Activated naive CD8-positive, alpha-beta T cell treated with anti-CD3 and anti-CD28 coated beads, Interleukin-2, amount 50 U/mL, for 24 hours (primary cell): ENCODE measurements at regions not wholly inside any gene's neighbourhood (a gene's known extent, or its start where the extent isn't known, plus 50 kb on each side); places are given as distances from the start of the nearest gene placed in this dataset.
"Not testable (repeated sequence)": the region's sequence is repeated elsewhere in the genome, so short reads cannot be mapped to it uniquely, and the experiment has no call there.

Experiments used
- ATAC-seq: fragments of 150-1000 bp; cut with Tn5 transposase; one replicate; pipeline ENCODE4 v1.10.0; 2021
- DNase-seq: peaks from one replicate; pipeline ENCODE4 v3.0.0; 2021
- H3K27ac Mint-ChIP-seq: one replicate; pipeline ENCODE4 v1.8.0; 2021; ENCODE audit warnings: mild to moderate bottlenecking, mixed read lengths
- H3K27me3 Mint-ChIP-seq: one replicate; pipeline ENCODE4 v1.8.0; 2021; ENCODE audit warnings: mixed read lengths
- H3K36me3 Mint-ChIP-seq: one replicate; pipeline ENCODE4 v1.8.0; 2021; ENCODE audit warnings: low read depth, mixed read lengths
- H3K4me1 Mint-ChIP-seq: one replicate; pipeline ENCODE4 v1.8.0; 2021; ENCODE audit warnings: mixed read lengths
- H3K4me3 Mint-ChIP-seq: one replicate; pipeline ENCODE4 v1.8.0; 2021; ENCODE audit warnings: mild to moderate bottlenecking, moderate library complexity, mixed read lengths
- H3K9me3 Mint-ChIP-seq: one replicate; pipeline ENCODE4 v1.8.0; 2021; ENCODE audit warnings: mixed read lengths

DNA sequence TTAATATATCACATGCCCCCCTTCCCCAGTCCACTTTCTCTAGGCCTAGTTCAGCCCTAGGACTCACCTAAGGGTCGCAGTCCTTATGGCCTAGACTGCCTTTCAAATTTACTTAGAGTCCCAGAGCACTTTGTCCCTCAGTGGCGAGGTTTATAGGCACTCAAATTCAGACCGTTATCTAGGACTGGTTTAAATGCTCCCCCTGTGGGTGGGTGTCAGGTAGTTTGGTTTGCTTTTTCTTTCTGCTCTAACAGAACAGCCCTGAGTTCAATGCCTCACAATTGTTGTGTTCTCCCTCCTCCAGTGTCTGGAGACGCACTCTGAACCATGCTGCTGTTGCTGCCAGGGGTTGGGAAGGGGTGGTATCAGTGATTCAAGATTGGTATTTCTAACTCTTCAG is 317.1 kb downstream of the MAT2B start:
- Mint-ChIP-seq H3K36me3 (no peaks in the 10 kb centered on the region), H3K27me3 (no peaks in the 10 kb centered on the region), H3K4me3 (no peak overlapping the region), H3K9me3 (peaks cover 20% of the 10 kb centered on the region), H3K4me1 (no peaks in the 10 kb centered on the region), H3K27ac (no peak overlapping the region)
- ATAC-seq (no peak), DNase-seq (no peak)

DNA sequence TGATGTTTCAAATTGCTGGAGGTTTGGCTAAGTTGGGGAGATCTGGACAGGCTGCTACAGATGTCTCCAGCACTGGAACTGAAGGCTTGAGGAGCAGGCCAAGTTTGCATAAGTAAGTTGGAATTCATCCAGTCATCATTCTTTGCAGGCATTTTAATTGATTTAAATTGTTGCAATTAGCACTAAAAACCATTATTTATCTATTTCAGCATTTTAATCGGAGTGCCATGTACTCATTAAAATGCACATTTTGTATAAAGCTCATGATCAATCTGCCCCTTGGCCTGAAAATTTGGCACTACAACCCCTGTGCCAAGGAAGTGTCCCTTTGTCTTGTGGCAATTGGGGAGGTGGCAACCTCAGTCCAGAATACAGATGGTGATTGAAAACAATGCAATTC is 320.2 kb downstream of the MAT2B start:
- no peak for DNase-seq
- H3K27ac Mint-ChIP-seq: no peak overlapping the region
- no peaks in the 10 kb centered on the region for H3K36me3 Mint-ChIP-seq
- H3K4me3 Mint-ChIP-seq: no peak overlapping the region
- H3K27me3 Mint-ChIP-seq: no peaks in the 10 kb centered on the region
- no peaks in the 10 kb centered on the region for H3K4me1 Mint-ChIP-seq
- peaks cover 10% of the 10 kb centered on the region for H3K9me3 Mint-ChIP-seq
- ATAC-seq: no peak

DNA sequence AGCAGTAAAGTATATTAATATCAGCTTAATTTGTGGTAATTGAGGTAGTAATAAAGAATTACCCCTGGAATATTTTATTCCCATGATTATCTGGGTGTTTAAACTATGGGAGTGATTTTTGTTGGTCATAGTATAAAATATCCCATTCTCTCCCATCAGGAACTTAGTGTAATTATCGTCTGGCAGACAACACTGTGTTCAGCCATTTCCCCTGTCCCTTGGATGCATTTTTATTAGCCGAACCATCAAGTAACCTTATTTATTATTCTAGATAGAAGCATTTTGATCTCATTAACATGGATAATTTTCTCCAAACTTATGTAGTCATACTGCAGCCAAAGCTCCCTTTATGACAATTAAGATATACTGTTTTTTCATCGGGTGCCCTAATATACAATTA is 320.8 kb downstream of the MAT2B start:
- H3K4me3 Mint-ChIP-seq: no peak overlapping the region
- H3K4me1 Mint-ChIP-seq: no peaks in the 10 kb centered on the region
- H3K27ac Mint-ChIP-seq: no peak overlapping the region
- no peaks in the 10 kb centered on the region for H3K27me3 Mint-ChIP-seq
- ATAC-seq: no peak
- DNase-seq: no peak
- H3K36me3 Mint-ChIP-seq: no peaks in the 10 kb centered on the region
- H3K9me3 Mint-ChIP-seq: peaks cover 4% of the 10 kb centered on the region

DNA sequence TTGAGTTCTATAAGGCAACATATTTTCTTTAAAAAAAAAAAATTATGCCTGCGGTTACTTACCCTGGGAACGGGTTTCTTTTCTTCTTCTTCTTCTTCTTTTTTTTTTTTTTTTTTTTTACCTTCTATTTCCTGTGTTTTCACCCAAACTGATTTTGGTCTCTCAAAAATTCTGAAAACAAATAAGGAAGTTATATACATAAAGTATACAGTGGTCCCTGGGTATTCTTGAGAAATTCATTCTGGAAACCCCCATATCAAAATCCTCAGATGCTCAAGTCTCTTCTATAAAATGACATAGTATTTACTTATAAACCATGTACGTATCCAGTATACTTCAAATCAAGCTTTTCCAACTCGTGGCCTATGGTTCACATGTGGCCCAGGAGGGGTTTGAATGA is 326.7 kb downstream of the MAT2B start:
- no peak overlapping the region for H3K4me3 Mint-ChIP-seq
- H3K27me3 Mint-ChIP-seq: no peaks in the 10 kb centered on the region
- DNase-seq (no peak), ATAC-seq (no peak)
- H3K9me3 Mint-ChIP-seq: peaks cover 3% of the 10 kb centered on the region
- H3K36me3 Mint-ChIP-seq: no peaks in the 10 kb centered on the region
- H3K4me1 Mint-ChIP-seq: no peaks in the 10 kb centered on the region
- H3K27ac Mint-ChIP-seq: no peak overlapping the region

DNA sequence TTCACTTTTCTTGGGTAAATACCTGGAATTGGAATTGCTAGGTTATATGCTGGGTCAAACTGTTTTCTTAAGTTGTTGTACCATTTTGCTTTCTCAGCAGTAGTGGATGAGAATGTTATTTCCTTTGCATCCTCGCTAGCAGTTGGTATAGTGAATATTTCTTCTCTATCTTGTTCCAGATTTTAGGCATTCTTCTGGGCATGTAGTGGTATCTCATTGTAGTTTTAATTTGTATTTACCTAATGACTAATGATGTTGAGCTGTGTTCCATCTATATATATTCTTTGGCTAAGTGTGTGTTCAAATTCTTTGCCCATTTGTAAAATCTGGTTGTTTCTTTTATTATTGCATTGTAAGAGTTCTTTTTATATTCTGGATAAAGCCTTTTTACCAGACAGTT is 333.3 kb downstream of the MAT2B start:
- H3K4me3 Mint-ChIP-seq: no peak overlapping the region
- no peak for ATAC-seq

DNA sequence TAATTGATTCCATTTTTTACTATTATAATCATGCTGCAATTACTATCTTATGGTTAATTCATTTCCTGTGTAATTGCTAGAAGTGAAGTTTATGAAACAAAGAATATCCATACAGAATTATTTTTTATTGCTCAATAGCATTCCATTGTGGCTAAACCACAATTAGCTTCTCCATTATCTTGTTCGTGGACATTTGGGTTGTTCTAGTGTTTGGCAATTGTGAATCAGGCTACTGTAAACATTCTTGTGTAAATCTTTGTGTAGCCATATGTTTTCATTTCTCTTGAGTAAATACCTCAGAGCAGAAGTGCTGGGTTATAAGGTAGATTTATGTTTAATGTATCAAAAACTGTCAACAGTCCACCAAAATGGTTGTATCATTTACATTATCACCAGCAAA is 341.1 kb downstream of the MAT2B start:
- no peak for DNase-seq
- Mint-ChIP-seq H3K27ac (no peak overlapping the region), H3K27me3 (no peaks in the 10 kb centered on the region), H3K4me3 (no peak overlapping the region), H3K36me3 (no peaks in the 10 kb centered on the region), H3K9me3 (peaks cover 3% of the 10 kb centered on the region), H3K4me1 (no peaks in the 10 kb centered on the region)
- ATAC-seq: no peak

More for the DNA sequence above, 333.3 kb downstream of the MAT2B start:
- H3K27me3 Mint-ChIP-seq: no peaks in the 10 kb centered on the region
- DNase-seq: no peak
- no peaks in the 10 kb centered on the region for H3K4me1 Mint-ChIP-seq
- H3K9me3 Mint-ChIP-seq: no peaks in the 10 kb centered on the region
- no peaks in the 10 kb centered on the region for H3K36me3 Mint-ChIP-seq
- H3K27ac Mint-ChIP-seq: no peak overlapping the region

DNA sequence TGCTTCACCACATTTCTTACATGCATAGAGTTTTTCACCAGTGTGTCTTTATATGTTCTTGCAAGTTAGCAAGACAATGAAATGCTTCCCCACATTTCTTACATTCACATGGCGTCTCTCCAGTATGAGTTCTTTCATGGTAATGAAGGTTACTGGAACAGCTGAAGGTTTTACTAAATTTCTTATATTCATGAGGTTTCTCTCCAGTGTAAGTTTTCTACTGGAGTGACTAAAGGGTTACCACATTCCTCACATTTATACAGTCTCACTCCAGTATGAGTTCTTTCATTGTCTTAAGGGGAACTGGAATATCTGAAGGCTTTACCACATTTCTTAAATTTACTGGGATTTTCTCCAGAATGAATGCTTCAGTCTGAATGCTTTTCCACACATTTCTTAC is 350.3 kb downstream of the MAT2B start:
- no peak overlapping the region for H3K4me3 Mint-ChIP-seq
- H3K27me3 Mint-ChIP-seq: no peaks in the 10 kb centered on the region
- H3K9me3 Mint-ChIP-seq: peaks cover 7% of the 10 kb centered on the region
- H3K4me1 Mint-ChIP-seq: no peaks in the 10 kb centered on the region
- H3K36me3 Mint-ChIP-seq: no peaks in the 10 kb centered on the region
- ATAC-seq: no peak
- DNase-seq: no peak
- H3K27ac Mint-ChIP-seq: no peak overlapping the region

DNA sequence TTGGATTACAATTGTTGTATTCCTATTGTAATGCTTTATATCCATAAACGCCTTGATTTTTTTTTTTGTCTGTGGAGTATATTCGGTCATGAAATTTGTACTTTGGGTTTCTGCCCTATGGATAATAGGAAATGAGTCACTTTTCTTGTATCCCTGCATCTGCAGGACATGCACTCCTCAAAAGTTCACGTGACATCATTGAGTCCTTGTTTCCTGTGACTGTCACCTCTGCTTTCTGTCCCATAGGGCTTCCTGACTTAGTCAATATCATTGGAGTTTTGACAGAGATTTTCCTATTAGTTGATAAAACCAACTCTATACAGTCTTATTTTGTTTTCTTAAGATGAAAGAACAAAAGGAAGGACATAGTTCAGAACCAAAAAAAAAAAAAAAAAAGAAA is 356.3 kb downstream of the MAT2B start:
- ATAC-seq: no peak
- Mint-ChIP-seq H3K4me1 (no peaks in the 10 kb centered on the region), H3K27me3 (no peaks in the 10 kb centered on the region), H3K9me3 (no peaks in the 10 kb centered on the region), H3K27ac (no peak overlapping the region), H3K36me3 (no peaks in the 10 kb centered on the region), H3K4me3 (no peak overlapping the region)
- DNase-seq: no peak

DNA sequence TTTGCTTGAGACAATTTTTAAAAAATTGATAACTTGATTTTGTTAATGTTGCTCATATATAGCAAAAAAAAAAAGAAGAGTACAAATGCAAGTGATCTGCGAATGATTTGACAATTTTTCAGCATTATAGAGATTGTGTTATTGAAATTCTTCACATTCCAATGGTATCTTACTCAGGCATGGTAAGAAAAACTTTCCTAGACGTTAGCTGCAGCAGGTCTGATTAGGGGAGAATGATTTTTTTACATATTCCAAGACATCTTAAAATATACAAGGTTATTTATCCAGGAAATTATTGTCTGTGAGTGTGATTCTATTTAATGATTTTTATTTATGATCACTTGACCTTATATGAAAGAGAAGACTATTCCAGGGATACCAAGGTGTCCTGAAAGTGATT is 361.9 kb downstream of the MAT2B start:
- Mint-ChIP-seq H3K27ac (no peak overlapping the region), H3K4me3 (no peak overlapping the region), H3K36me3 (no peaks in the 10 kb centered on the region), H3K9me3 (peaks cover 5% of the 10 kb centered on the region), H3K27me3 (no peaks in the 10 kb centered on the region), H3K4me1 (no peaks in the 10 kb centered on the region)
- ATAC-seq: no peak
- no peak for DNase-seq

DNA sequence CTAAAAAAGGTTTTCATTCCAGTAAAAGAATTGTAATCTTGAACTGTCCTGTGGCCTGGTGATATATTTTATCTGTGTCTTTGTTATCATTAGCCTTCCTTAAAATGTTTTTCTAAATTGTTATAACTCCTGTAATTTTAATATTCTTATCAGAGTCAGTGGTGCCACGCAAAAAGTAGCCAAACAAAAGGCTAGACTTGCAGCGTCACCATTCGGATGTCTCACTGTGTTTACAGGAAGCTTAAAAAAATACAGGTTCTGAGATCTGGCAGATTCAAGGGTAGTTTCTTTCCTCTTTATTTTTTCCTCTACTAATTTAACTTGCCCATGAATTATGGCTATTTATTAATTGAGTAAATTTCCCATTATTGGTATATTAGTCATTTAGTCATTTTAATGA is 362.3 kb downstream of the MAT2B start:
- H3K27ac Mint-ChIP-seq: no peak overlapping the region
- DNase-seq: no peak
- no peaks in the 10 kb centered on the region for H3K36me3 Mint-ChIP-seq
- H3K4me1 Mint-ChIP-seq: no peaks in the 10 kb centered on the region
- H3K9me3 Mint-ChIP-seq: peaks cover 5% of the 10 kb centered on the region
- ATAC-seq: no peak
- H3K27me3 Mint-ChIP-seq: no peaks in the 10 kb centered on the region
- H3K4me3 Mint-ChIP-seq: no peak overlapping the region

DNA sequence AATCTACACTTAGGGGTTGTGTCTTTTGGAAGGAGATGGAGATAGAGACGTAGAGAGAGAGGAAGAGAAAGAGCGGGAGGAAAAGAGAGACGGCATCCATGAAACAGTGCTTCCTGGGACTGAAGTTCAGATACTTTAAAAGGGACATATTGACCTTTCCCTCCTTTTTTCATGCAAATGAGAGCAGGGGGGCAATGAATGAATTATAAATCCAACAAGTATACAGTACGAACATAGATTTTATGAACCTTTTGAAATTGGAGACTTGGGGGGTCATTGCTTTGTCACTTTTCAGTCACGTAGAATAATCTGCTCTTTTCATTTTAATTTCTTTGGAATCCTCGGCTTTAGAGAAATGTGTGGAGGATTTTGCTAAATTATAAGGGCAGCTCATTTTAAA is 364.2 kb downstream of the MAT2B start:
- no peaks in the 10 kb centered on the region for H3K27me3 Mint-ChIP-seq
- H3K9me3 Mint-ChIP-seq: peaks cover 5% of the 10 kb centered on the region
- DNase-seq: no peak
- H3K4me1 Mint-ChIP-seq: no peaks in the 10 kb centered on the region
- no peaks in the 10 kb centered on the region for H3K36me3 Mint-ChIP-seq
- ATAC-seq: no peak
- H3K4me3 Mint-ChIP-seq: no peak overlapping the region
- H3K27ac Mint-ChIP-seq: no peak overlapping the region

DNA sequence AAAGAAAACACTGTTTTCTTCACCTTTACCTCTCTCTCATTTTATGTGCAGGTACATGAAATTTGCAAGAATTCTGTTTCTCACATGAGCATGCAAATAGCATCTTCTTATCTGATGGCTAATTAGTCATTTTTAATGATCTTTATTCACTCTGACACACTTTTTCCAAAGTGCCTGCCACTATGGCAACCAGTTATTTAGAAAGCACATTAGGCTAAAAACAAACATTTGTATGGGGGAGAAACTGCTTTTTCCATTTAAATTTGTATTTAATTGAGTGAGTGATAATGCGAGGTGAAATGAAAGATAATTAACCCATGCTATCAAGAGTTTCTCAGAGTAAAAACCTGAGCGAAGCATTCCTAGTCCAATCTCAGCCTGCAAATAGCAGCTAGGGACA is 365.0 kb downstream of the MAT2B start:
- no peaks in the 10 kb centered on the region for H3K27me3 Mint-ChIP-seq
- peaks cover 5% of the 10 kb centered on the region for H3K9me3 Mint-ChIP-seq
- DNase-seq (no peak), ATAC-seq (no peak)
- H3K27ac Mint-ChIP-seq: no peak overlapping the region
- H3K4me3 Mint-ChIP-seq: no peak overlapping the region
- H3K36me3 Mint-ChIP-seq: no peaks in the 10 kb centered on the region
- no peaks in the 10 kb centered on the region for H3K4me1 Mint-ChIP-seq

DNA sequence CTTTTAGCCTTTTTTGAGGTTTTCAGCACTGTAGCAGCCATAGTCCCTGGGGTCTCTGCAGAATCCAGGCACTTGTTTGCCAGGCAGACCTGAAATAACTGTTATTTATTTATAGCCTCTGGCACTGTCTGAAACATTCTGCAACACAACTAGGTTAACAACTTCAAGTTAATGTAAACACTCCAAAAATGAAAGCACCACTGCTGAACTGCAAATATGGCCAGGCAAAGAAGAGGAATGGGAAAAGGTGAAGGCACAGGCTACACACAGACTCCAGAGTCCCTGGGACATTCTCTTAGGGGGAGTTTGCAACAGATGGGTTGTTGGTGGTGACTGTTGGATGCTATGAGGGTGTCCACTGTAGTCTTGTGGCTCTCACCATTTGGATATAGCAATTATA is 369.0 kb downstream of the MAT2B start:
- DNase-seq (no peak), ATAC-seq (no peak)
- Mint-ChIP-seq H3K27ac (no peak overlapping the region), H3K27me3 (no peaks in the 10 kb centered on the region), H3K4me1 (no peaks in the 10 kb centered on the region), H3K4me3 (no peak overlapping the region), H3K36me3 (no peaks in the 10 kb centered on the region), H3K9me3 (peaks cover 4% of the 10 kb centered on the region)

DNA sequence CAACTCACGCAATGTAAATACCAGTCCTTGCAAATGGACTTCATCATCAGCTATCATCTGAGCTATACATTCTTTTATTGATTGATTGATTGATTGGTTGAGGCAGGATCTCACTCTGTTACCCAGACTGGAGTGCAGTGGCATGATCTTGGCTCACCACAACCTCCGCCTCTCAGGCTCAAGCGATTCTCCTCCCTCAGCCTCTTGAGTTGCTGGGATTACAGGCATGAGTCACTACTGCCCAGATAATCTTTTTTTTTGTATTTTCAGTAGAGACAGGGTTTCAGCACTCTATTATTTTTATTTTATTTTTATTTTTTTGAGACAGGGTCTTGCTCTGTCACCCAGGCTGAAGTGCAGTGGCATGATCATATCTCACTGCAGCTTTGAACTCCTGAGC is 369.5 kb downstream of the MAT2B start:
- not testable (repeated sequence) for H3K27ac Mint-ChIP-seq, H3K4me1 Mint-ChIP-seq, ATAC-seq, H3K9me3 Mint-ChIP-seq, H3K4me3 Mint-ChIP-seq, H3K36me3 Mint-ChIP-seq, DNase-seq, H3K27me3 Mint-ChIP-seq

DNA sequence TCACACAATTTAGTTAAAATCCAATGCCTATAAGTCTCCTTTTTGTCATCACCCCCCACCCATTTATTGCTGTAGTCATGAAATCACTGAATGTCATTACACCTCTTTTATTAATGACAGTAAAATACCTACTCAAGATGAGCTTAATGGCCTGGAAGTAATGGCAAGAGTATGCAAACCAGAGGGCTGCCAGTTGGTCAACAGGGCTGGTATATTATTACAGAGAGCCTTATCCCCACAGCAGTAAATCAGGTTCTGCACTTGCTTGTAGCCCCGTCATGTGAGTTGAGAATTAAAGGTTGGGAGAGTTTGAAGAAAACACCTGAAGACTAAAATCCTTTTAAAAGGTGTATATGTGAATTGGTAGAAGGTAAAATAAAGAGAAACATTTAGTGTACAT is 372.4 kb downstream of the MAT2B start:
- no peak overlapping the region for H3K4me3 Mint-ChIP-seq
- H3K27ac Mint-ChIP-seq: no peak overlapping the region
- no peaks in the 10 kb centered on the region for H3K4me1 Mint-ChIP-seq
- DNase-seq: no peak
- ATAC-seq: no peak
- peaks cover 4% of the 10 kb centered on the region for H3K9me3 Mint-ChIP-seq
- H3K36me3 Mint-ChIP-seq: no peaks in the 10 kb centered on the region
- H3K27me3 Mint-ChIP-seq: no peaks in the 10 kb centered on the region

DNA sequence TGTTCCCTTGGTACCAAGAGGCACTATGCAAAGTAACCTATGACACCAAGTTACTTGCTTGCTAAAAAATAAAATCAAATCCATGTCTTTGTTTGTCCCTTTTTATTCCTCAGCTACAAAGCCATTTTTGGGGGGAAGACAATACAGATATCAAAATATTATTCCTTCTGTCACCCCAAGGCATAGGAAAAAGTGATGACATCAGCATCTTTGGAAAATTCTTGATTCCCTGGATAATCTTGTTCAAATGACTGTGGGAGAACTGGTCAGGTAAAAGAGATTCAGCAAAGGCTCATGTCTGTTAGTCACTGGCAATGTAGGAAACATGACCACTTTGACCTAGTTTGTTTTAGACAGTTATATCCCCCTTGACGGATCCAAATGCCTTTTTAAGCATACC is 373.1 kb downstream of the MAT2B start:
- peaks cover 4% of the 10 kb centered on the region for H3K9me3 Mint-ChIP-seq
- DNase-seq (no peak), ATAC-seq (no peak)
- H3K27ac Mint-ChIP-seq: no peak overlapping the region
- no peaks in the 10 kb centered on the region for H3K4me1 Mint-ChIP-seq
- no peak overlapping the region for H3K4me3 Mint-ChIP-seq
- H3K27me3 Mint-ChIP-seq: no peaks in the 10 kb centered on the region
- no peaks in the 10 kb centered on the region for H3K36me3 Mint-ChIP-seq
